T-helper 22 cell (primary cell): ENCODE measurements at regions not wholly inside any gene's neighbourhood (a gene's known extent, or its start where the extent isn't known, plus 50 kb on each side); places are given as distances from the start of the nearest gene placed in this dataset.
"Not testable (repeated sequence)": the region's sequence is repeated elsewhere in the genome, so short reads cannot be mapped to it uniquely, and the experiment has no call there.

ENCODE experiments used
- DNase-seq: peaks from one replicate; pipeline ENCODE4 v3.0.0-alpha.2; 2020; ENCODE audit warnings: low read depth

- no peak for DNase-seq
Observed at GRCh38 chr12:93979189-93979588, 169.2 kb upstream of the PLXNC1 start.

GRCh38 chr12:93980711-93981110 is 167.7 kb upstream of the PLXNC1 start:
- no peak for DNase-seq

- DNase-seq = no peak
Observed at GRCh38 chr12:93981411-93981810, 167.0 kb upstream of the PLXNC1 start.

DNA sequence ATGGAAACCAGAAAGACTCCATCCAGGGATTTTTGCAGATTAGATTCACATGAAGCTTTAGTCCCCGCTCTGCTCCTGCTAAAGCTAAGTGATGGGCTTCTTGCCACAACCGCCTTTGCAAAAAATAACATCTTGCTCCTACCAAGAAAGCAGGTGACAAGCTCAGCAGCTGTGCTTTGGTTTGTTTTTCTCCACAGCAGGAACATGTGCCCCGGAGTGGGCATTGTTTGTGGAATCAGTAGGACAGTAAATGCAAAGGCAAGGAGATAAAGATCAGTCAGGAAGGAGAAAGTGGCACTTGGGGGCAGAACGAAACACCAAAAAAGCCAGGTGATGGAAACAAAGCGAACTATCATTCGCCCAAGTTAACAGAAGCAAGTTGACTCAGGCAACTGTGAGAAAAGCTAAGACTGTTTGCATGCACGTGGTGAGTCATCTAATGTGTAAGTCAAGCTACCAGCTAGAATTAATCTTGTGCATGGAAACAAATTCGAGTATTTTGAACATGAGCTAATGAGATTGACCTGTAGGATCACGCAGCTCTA is 165.5 kb upstream of the PLXNC1 start:
- DNase-seq = no peak

DNA sequence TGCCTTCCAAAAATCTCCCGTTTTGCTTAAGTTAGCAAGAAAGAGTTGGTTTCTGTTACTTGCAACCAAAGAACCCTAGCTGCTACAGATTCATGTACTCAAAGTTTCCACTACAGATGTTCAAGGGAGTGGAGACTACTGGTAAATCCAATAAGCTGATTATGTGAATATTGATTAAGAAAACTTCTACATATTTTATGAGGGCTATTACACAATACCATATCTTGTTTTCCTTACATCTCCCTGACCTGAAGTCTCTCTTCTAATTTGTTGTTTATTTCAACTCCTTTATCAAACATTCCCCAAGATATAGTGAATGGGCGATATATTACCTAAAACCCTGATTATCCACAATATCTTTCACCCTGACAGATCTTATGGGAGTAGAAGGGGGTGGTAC is 164.4 kb upstream of the PLXNC1 start:
- DNase-seq = no peak

DNA sequence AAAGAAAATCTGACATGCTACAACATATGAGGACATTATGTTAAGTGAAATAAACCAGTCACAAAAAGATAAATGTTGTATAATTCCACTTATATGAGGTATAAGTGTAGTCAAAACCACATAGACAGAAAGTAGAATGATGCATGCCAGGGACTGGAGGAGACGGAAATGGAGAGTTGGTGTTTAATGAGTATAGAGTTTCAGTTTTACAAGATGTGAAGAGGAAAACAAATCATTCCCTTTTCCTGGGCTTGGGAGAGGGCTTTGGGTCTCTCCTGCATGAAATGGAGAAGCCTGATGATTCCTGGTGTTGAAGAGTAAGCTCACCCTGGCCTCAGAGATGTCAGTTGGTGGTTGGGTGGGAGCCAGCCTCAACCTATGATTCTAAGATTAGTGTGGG is 158.4 kb upstream of the PLXNC1 start:
- DNase-seq = no peak

- no peak for DNase-seq
Observed at GRCh38 chr12:93990832-93991803, 157.3 kb upstream of the PLXNC1 start.

GRCh38 chr12:93991829-93992461 is 156.4 kb upstream of the PLXNC1 start:
- DNase-seq = no peak

DNA sequence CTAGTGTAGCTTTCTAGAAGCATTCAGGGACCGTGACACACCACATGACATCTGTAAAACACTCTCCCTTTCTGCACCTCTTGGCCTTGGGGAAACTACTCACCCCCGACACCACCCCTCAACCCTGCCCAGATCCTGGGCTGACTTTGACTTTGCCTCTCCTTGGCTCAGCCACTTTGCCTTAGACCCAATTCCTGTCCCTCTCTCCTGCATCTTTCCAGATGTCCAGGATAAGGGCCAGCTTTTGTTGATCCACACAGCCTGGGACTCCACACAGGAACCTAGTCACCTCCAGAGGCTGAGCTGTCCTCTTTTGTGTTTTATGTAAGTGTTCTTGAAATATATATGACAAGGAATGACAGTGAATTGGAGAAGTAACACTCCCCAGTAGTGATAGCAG is 153.7 kb upstream of the PLXNC1 start:
- no peak for DNase-seq

- no peak for DNase-seq
Observed at GRCh38 chr12:93996321-93996720, 152.1 kb upstream of the PLXNC1 start.

DNA sequence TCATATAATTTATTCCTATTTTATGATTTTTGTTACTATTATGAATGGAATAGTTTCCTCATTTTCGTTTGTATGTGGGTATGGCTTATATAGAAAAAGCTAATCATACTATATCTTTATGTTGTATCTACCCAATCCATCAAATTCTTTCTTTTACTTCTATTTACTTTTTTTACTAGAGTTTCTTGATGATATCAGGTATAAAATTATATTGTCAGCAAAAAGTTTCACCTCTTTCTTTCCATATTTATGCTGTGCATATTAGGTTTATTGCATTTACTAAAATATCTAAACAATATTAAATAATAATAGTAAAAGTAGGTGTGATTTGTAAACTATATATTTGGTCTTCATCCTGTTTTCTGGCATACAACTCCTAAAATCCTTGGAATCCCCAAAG is 146.7 kb upstream of the PLXNC1 start:
- DNase-seq = no peak

- DNase-seq = not testable (repeated sequence)
Observed at GRCh38 chr12:94002925-94003324, 145.5 kb upstream of the PLXNC1 start.

- DNase-seq = peak; percentile 8
Observed at GRCh38 chr12:94007833-94008232, 140.5 kb upstream of the PLXNC1 start.

DNA sequence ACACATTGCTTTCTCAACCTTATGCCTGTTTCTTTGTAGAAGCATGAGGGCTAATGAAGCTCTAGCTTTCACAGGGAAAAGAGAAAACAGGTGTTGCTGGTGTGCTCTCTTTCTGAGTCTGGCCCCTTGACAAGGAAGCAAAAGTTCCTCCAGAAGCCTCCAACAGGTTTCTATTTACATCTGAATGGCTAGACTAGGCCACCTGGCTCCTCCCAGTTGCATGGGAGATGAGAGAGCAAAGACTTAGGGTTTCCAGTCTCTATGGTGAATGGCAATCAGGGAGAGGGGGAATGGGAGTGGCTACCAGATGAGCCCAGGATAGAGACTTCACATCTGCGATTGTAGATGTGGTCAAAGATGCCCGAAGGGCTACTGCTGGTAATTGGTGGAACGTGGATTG is 138.1 kb upstream of the PLXNC1 start:
- no peak for DNase-seq

- no peak for DNase-seq
Observed at GRCh38 chr12:94012071-94012470, 136.3 kb upstream of the PLXNC1 start.

DNA sequence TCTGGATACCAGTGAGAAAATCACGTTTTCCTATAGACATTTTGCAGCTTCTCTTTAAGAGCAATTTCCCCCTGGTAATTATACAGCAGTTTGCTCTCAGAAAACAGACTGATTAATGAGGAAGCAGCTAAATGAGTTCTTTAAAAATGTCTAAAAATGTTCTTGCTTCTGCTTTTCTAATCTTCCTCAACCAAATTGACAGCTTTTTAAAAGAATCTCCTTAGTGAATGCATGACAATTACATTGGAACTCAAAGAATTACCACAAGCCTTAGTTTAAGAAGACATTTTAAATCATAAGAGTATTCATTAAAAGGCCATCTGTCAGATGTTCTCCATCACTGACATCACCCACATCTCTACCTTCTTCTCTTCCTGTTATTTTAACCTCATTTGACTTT is 135.8 kb upstream of the PLXNC1 start:
- DNase-seq = no peak

DNA sequence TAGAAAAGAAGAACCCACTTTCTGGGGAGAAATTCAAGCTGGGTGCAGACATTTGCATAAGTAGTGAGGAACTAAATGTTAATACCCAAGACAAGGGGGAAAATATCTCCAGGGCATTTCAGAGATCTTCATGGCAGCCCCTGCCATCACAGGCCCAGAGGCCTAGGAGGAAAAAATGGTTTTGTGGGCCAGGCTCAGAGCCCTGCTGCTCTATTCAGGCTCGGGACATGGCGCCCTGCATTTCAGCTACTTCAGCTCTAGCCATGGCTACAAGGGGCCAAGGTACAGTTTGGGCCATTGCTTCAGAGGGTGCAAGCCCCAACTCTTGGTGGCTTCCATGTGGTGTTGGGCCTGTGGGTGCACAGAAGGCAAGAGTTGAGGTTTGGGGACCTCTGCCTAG is 131.1 kb upstream of the PLXNC1 start:
- DNase-seq = not testable (repeated sequence)

GRCh38 chr12:94020335-94020734 is 128.0 kb upstream of the PLXNC1 start:
- DNase-seq = no peak

- DNase-seq = no peak
Observed at GRCh38 chr12:94023879-94024278, 124.5 kb upstream of the PLXNC1 start.

GRCh38 chr12:94025068-94025467 is 123.3 kb upstream of the PLXNC1 start:
- DNase-seq = no peak

DNA sequence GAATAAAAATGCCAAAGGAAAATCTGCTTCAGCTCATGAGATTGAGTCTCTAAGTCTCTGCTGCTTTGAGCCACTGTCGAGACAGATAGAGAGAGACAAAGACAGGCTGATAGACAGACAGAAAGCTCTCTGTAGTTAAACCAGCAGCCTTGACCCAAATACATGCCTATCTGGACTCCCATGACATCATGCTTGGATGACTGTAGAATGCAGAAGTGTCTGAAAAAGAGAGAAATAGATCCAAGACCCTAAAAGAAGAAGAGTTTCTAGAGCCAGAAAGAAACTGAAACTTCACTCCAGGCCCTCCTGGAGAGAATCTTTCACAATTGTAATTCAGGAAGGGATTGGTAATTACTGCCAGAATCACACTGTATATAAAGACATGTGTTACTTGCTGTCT is 122.6 kb upstream of the PLXNC1 start:
- no peak for DNase-seq

GRCh38 chr12:94026596-94026995 is 121.8 kb upstream of the PLXNC1 start:
- no peak for DNase-seq

DNA sequence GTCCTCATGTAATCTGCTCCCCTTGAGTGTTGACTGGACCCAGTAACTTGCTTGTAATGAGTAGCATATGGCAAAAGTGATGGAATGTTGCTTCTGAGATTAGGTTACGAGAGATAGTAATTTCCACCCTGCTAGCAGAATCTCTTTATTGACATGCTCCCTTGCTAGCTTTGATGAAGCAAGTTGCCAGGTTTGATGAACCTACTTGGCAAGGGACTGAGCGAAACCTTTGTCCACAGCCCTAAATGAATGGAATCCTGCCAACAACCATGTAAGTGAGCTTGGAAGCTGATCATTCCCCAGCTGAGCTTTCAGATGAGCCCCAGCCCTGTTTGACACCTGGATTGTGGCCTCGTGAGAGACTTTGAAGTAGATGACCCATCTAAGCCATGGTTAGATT is 120.8 kb upstream of the PLXNC1 start:
- DNase-seq = no peak
